LoVo (cell line): ENCODE measurements at regions not wholly inside any gene's neighbourhood (a gene's known extent, or its start where the extent isn't known, plus 50 kb on each side); places are given as distances from the start of the nearest gene placed in this dataset.
A peak's percentile ranks its signal among the peaks of the same experiment; 100 is the strongest.
"Not testable (repeated sequence)": the region's sequence is repeated elsewhere in the genome, so short reads cannot be mapped to it uniquely, and the experiment has no call there.

Experiments
- DNase-seq: peaks from one replicate; pipeline ENCODE4 v3.0.0-alpha.2; 2016; ENCODE audit warnings: low spot score

- DNase-seq, result no peak
Observed at GRCh38 chrY:16486696-16487215, 1393.3 kb downstream of the CDY2B start.

DNA sequence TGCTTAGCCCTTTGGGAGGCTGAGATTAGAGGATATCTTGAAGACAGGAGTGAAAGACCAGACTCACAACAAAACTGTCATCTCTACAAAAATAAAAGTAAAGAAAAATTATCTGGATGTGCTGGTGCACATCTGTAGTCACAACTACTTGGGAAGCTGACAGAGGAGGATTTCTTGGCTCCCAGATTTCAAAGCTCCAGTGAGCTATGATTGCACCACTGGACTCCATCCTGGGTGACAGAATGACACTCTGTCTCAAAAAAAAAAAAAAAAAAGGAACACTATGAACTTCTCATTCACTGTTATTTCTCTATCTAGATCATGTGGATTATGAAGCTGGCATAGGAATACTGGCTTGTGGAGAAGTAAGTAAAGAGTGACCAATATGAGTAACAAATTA is 1400.0 kb downstream of the CDY2B start:
- DNase-seq, result no peak

GRCh38 chrY:16474053-16474452 is 1406.0 kb downstream of the CDY2B start:
- DNase-seq, result peak; percentile 47

- DNase-seq, result no peak
Observed at GRCh38 chrY:16454799-16455198, 1425.2 kb downstream of the CDY2B start.

- DNase-seq, result no peak
Observed at GRCh38 chrY:16446152-16446551, 1433.9 kb downstream of the CDY2B start.

- DNase-seq, result not testable (repeated sequence)
Observed at GRCh38 chrY:16409206-16409923, 1470.7 kb downstream of the CDY2B start.

DNA sequence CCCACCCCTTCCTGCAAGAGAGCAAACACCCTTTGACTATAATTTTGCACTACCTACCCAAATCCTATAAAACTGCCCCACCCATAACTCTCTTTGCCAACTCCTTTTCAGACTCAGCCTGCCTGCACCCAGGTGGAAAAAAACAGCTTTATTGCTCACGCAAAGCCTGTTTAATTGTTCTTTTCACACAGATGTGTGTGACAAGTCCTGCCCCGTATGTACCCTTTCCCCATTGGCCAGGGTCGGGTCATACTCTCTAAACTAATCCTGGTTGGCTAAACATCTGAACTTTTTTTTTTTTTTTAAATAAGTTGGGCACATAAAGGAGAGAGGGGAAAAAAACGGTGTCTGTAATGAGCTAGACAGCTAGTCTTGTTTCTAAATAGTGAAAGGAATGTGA is 1500.6 kb downstream of the CDY2B start:
- not testable (repeated sequence) for DNase-seq

- DNase-seq, result not testable (repeated sequence)
Observed at GRCh38 chrY:16341592-16341991, 1538.4 kb downstream of the CDY2B start.

- not testable (repeated sequence) for DNase-seq
Observed at GRCh38 chrY:16330032-16330758, 1549.8 kb downstream of the CDY2B start.

- not testable (repeated sequence) for DNase-seq
Observed at GRCh38 chrY:16329135-16329820, 1550.7 kb downstream of the CDY2B start.
